ENCODE measurements at regions not wholly inside any gene's neighbourhood (a gene's known extent, or its start where the extent isn't known, plus 50 kb on each side); places are given as distances from the start of the nearest gene placed in this dataset.

- Histone ChIP-seq H3K4me3 (ENCODE audit: low read depth, low read length) (no peak overlapping the region), H3K27ac (ENCODE audit: extremely low read depth, low read depth, low read length) (no peak overlapping the region), H3K4me1 (ENCODE audit: control insufficient read depth, insufficient read depth, low read length) (no peaks in the 10 kb centered on the region), H3K9me3 (ENCODE audit: control insufficient read depth, insufficient read depth, low read depth, low read length) (no peaks in the 10 kb centered on the region), H3K36me3 (ENCODE audit: control insufficient read depth in 2 of 2, insufficient read depth in 1 of 2, low read length in 2 of 2) (no peaks in the 10 kb centered on the region)
- TF ChIP-seq ZNF629 (tag by site-specific recombination; IDR thresholded peaks at IDR 0.05) (peak; percentile 66), ZIC2 (tag by site-specific recombination; IDR thresholded peaks at IDR 0.05) (peak; percentile 16; the same call in 1 of the 2 replicates), ZNF76 (tag by site-specific recombination; IDR thresholded peaks at IDR 0.05; ENCODE audit: borderline replicate concordance, low read depth) (no peak)
- ChIA-PET POLR2A (interaction anchor here (0.5 kb wide), 1 partner anchor 386 kb away, joined by 3 read pairs; no protein-coding TSS in a partner anchor), CTCF (no interaction called here)
These were observed 286.4 kb downstream of the BCOR start for GRCh38 chrX:39811376-39811775.

DNA sequence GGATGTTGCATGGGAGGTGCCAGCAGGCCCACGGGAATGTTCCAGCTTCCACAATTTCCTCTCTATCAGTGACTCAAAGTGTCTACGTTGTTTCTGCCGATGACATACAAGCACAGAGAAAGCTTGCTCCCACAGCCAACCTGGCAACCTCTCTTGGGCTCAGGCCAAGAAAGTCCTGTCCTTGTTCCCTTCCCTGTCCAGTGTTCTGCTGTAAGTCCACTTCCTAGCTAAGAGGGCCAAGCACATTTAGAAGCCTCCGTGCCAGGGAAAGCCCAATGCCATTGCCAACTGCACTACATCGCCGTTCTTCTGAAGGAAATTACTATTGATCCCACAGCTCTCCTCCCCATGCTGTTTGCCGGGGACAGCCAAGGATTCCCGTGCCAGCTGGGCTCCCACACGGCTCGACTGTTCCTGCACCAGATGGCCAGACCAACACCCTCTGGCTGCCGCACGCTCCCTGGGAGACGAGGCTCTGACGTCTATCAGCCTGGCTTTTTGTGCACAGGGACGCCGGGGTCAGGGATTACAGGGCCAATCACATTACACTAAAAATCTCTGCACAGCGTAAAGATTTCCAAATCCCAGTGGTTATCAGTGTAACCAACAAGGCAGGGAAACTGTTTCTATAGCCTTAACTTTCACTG lies 284.0 kb downstream of the BCOR start:
- CTCF ChIA-PET, result interaction anchor here (0.7 to 1.7 kb wide), 12 partner anchors 42 to 1110 kb away, joined by 3 to 5 read pairs (median 3); no protein-coding TSS in a partner anchor
- Histone ChIP-seq H3K9me3 (ENCODE audit: control insufficient read depth, insufficient read depth, low read depth, low read length) (no peaks in the 10 kb centered on the region), H3K4me1 (ENCODE audit: control insufficient read depth, insufficient read depth, low read length) (no peaks in the 10 kb centered on the region), H3K36me3 (ENCODE audit: control insufficient read depth in 2 of 2, insufficient read depth in 1 of 2, low read length in 2 of 2) (no peaks in the 10 kb centered on the region), H3K4me3 (ENCODE audit: low read depth, low read length) (no peak overlapping the region), H3K27ac (ENCODE audit: extremely low read depth, low read depth, low read length) (no peak overlapping the region)
- POLR2A ChIA-PET, result no interaction called here
- no peak for TF ChIP-seq GLI2 (tag by site-specific recombination; IDR thresholded peaks at IDR 0.05; ENCODE audit: borderline replicate concordance, low read depth)
- TF ChIP-seq, protein P1, sequence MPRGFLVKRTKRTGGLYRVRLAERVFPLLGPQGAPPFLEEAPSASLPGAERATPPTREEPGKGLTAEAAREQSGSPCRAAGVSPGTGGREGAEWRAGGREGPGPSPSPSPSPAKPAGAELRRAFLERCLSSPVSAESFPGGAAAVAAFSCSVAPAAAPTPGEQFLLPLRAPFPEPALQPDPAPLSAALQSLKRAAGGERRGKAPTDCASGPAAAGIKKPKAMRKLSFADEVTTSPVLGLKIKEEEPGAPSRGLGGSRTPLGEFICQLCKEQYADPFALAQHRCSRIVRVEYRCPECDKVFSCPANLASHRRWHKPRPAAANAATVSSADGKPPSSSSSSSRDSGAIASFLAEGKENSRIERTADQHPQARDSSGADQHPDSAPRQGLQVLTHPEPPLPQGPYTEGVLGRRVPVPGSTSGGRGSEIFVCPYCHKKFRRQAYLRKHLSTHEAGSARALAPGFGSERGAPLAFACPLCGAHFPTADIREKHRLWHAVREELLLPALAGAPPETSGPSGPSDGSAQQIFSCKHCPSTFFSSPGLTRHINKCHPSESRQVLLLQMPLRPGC (tag by site-specific recombination; IDR thresholded peaks at IDR 0.05), result no peak
- TF ChIP-seq FEZF1 (tag by site-specific recombination; IDR thresholded peaks at IDR 0.05), result no peak
- no peak for TF ChIP-seq ZNF791 (tag by site-specific recombination; IDR thresholded peaks at IDR 0.05)
- no peak for TF ChIP-seq ZNF362 (tag by site-specific recombination; IDR thresholded peaks at IDR 0.05)
- no peak for TF ChIP-seq PRDM1 (tag by site-specific recombination; IDR thresholded peaks at IDR 0.05)
- TF ChIP-seq, protein P2, sequence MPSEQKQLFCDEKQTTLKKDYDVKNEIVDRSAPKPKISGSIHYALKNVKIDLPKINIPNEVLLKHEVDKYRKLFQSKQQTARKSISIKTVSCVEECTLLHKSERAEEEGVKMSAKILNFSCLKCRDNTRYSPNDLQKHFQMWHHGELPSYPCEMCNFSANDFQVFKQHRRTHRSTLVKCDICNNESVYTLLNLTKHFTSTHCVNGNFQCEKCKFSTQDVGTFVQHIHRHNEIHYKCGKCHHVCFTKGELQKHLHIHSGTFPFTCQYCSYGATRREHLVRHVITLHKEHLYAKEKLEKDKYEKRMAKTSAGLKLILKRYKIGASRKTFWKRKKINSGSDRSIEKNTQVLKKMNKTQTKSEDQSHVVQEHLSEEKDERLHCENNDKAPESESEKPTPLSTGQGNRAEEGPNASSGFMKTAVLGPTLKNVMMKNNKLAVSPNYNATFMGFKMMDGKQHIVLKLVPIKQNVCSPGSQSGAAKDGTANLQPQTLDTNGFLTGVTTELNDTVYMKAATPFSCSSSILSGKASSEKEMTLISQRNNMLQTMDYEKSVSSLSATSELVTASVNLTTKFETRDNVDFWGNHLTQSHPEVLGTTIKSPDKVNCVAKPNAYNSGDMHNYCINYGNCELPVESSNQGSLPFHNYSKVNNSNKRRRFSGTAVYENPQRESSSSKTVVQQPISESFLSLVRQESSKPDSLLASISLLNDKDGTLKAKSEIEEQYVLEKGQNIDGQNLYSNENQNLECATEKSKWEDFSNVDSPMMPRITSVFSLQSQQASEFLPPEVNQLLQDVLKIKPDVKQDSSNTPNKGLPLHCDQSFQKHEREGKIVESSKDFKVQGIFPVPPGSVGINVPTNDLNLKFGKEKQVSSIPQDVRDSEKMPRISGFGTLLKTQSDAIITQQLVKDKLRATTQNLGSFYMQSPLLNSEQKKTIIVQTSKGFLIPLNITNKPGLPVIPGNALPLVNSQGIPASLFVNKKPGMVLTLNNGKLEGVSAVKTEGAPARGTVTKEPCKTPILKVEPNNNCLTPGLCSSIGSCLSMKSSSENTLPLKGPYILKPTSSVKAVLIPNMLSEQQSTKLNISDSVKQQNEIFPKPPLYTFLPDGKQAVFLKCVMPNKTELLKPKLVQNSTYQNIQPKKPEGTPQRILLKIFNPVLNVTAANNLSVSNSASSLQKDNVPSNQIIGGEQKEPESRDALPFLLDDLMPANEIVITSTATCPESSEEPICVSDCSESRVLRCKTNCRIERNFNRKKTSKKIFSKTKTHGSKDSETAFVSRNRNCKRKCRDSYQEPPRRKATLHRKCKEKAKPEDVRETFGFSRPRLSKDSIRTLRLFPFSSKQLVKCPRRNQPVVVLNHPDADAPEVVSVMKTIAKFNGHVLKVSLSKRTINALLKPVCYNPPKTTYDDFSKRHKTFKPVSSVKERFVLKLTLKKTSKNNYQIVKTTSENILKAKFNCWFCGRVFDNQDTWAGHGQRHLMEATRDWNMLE (tag by site-specific recombination; conservative IDR thresholded peaks at IDR 0.05; ENCODE audit: low read depth), result no peak
- no peak for TF ChIP-seq ZNF211 (tag by site-specific recombination; IDR thresholded peaks at IDR 0.05; ENCODE audit: low read depth)
- TF ChIP-seq TCF7L2 (IDR thresholded peaks at IDR 0.05; ENCODE audit: borderline replicate concordance, low read depth, low read length), result no peak
- no peak for TF ChIP-seq ZNF549 (tag by site-specific recombination; IDR thresholded peaks at IDR 0.05)
- TF ChIP-seq ZSCAN30 (tag by site-specific recombination; IDR thresholded peaks at IDR 0.05), result no peak
- no peak for TF ChIP-seq ZNF112 (tag by site-specific recombination; IDR thresholded peaks at IDR 0.05)
- TF ChIP-seq ZNF48 (tag by site-specific recombination; IDR thresholded peaks at IDR 0.05), result no peak
- no peak for TF ChIP-seq ZNF274 (IDR thresholded peaks at IDR 0.05; ENCODE audit: low read length)
- TF ChIP-seq ZNF274 (tag by site-specific recombination; IDR thresholded peaks at IDR 0.05; ENCODE audit: borderline replicate concordance), result no peak
- no peak for TF ChIP-seq ZNF513 (tag by site-specific recombination; IDR thresholded peaks at IDR 0.05)
- TF ChIP-seq HOXC10 (CRISPR knock-in tag; IDR thresholded peaks at IDR 0.05), result no peak
- TF ChIP-seq ZBTB8A (tag by site-specific recombination; IDR thresholded peaks at IDR 0.05), result no peak
- no peak for TF ChIP-seq ZNF155 (tag by site-specific recombination; IDR thresholded peaks at IDR 0.05)
- no peak for TF ChIP-seq ZNF341 (tag by site-specific recombination; IDR thresholded peaks at IDR 0.05; ENCODE audit: low read depth)

Measured in HEK293 (cell line).